NCI-H2227 (cell line): ENCODE measurements at regions not wholly inside any gene's neighbourhood (a gene's known extent, or its start where the extent isn't known, plus 50 kb on each side); places are given as distances from the start of the nearest gene placed in this dataset.

Experiments used
- DNase-seq: peaks from one replicate; lab custom pipeline; 2025; ENCODE audit not compliant: unreplicated experiment; lab: John Stamatoyannopoulos, UW

DNA sequence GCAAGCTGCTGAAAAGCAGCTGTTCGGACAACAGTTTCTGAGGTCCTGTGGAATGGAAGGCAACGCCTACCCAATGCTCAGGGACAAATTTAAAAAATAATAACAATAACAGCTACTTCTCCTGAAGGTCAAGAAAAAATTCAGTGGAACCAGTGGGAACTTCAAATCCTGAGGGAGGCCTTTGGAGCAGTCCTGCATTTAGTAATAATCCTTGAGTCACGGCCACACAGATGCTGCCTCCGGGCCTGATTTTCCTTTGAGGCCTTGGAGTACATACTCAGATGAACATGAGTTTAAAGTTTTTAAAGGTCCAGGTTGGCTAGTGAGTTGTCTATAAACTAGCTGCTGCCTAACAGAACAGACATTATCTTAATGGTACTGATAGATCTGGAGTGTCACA lies 268.0 kb downstream of the MSRB3 start:
- DNase-seq, result no peak

DNA sequence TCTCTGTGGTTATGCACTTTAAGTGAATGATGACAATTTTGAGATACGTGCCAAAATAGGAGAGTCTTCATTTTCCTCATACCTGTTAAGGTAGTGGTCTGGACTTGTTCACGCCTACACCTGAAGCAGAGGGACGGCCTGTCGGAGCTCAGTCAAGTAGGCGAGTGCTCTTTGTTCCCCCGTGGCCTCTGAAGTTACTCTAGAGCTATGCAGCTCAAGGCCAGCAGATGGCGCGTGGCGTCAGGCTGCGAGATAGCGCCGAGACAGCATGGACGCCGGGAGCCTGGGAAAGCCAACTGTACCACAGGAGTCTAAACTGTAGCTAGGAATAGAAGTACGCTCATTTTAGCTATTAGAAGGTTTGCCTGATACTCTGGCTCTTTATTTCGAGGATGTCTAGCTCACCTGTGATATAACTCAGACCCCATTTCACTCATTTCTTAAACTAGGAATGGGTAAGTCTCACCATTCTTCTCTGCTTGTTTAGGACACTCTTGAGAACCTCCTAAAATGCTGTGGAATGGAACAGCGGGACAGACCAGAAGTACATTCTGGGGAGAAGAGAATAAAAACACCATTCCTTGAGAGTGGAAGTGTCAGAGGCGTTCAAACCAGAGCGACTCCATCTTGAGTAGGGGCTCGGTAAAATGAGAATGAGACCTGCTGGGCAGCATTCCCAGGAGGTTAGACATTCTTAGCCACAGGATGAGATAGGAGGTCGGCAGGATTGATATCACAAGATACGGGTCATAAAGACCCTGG lies 267.4 kb upstream of the HMGA2 start:
- peak; percentile 79 for DNase-seq

DNA sequence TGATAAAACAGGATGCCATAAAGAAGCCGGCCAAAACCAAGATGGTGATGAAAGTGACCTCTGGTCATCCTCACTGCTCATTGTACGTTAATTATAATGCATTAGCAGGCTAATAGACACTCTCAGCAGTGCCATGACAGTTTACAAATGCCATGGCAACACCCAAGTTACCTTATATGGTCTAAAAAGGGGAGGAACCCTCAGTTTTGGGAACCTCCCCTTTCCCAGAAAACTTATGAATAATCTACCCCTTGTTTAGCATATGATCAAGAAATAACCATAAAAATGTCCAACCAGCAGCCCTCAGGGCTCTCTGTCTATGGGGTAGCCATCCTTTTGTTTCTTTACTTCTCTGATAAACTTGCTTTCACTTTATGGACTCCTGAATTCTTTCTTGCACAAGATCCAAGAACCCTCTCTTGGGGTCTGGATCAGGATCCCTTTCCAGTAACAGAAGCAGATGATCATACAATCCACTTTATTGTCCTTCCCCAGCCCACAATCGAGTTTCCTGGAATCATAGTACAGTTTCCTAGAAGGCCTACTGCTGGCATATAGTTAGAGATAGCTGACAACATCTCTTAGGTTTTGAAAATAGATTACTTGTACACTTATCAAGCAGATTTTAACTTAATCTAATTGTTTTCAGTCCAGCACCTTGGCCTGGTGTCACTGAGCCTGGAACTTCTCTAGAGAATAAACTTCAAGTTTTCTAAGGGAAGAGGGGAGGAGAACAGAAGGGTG lies 266.7 kb upstream of the HMGA2 start:
- DNase-seq, result no peak

DNA sequence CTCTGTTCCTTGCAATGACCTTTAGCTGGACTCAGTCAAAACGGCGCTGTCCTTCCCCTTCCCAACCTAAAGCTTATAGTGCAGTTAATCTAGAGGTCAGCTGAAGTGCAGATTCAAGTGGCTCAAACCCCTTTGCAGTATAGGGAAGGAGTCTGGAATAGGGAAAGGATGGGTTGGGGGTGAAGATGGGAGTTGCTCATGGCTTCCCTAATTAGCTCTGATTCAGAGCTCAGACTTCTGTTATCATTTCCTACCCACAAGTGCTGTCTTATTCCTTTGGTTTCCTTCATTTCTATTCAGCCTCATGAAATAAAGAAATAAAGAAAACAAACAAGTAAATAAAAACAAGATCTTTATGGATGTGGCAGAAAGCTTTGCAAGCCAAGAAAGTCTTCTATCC lies 264.0 kb upstream of the HMGA2 start:
- DNase-seq, result no peak

DNA sequence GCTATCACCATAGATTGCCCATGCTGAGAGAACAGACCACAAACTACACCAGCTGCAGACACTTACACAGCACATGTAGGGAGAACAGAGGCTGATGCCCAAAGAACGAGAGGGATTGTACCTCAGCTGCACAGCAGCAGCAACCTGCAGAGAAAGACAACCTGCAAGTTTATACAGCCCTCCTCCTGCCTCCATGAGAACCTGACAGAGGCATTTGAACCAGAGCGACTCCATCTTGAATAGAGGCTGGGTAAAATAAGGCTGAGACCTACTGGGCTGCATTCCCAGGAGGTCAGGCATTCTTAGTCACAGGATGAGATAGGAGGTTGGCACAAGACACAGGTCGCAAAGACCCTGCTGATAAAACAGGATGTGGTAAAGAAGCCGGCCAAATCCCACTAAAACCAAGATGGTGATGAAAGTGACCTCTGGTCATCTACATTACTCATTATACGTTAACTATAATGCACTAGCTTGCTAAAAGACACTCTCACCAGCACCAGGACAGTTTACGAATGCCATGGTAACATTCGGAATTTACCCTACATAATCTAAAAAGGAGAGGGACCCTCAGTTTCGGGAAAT lies 262.4 kb upstream of the HMGA2 start:
- no peak for DNase-seq

DNA sequence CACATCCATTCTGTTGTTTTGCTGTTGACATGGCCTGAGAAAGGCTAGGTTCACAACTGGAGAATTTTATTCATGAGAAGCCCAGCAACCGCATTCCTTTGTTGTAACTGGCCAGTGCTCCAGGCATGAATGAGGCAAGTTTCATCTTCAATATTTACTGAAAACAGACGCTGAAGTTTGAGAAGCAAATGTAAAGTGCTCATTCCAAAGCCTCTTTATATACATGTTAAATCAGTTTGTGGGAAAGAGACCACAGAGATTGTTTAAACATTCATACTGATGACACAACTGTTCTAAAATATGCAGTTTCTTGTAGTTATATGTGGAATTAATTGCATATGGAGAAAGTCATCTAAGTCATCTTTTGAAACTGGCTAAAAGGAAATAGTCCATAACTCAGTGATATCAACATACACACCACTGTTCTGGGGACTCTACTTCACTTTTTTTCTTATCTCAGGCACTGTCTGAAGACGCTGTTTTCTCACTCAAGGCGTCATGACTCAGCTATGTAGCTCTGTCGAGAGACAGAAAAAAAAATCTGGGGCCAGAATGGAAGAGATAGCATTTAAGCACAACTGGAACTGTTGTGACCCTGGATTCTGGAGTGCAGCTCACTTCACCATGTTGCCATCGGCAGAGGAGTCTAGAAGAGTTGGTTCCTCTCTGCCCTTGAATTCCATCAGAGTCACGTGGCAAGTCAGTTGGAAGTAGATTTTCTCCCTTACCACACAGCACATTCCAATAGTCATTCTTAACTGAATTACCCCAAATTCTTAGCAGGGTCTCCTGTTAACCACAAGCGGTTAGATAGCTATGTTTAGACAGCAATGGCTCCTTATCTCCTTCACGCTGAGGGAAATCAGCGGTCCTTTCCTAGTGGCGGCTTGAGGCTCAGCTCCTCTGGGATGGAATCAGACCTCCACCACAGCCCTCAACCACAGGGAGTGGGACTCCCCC lies 258.4 kb upstream of the HMGA2 start:
- no peak for DNase-seq

DNA sequence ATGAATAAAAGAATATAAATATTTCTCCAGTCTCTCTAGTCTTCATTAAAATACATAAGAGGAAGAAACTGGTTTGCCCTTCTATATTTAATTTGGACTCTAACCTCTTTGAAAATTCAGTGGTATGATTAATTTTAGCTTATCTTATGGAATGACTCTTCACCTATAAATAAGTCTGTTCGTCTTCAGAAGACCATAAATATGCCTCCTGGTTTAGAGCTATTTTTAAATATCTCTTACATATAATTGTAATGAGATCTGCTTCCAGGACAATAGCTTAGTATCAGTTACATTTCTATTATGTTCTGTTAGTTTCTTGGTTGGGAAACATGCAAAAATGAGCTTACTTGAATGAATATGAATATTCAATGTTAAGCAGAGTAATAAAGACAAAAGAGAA lies 257.5 kb upstream of the HMGA2 start:
- DNase-seq, result no peak

DNA sequence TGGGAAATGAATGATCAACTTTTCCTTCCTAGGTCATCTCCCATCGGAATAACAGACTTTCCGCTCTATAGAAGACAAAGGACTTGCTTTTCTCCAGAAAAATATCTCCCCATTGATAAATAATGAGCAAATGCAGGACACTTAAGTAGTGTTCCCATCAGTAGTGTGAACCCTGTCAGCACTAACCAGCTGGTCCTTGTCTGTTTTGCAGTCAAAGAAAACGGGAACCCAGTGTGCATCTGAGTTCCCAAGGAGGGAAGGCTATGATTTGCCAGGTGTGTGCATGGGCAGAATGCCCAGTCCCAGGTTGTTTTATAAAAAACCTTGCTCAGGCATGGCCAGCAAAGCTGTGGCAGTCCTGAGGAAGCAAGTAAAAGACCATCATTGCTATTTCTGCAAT lies 256.5 kb upstream of the HMGA2 start:
- DNase-seq, result no peak

DNA sequence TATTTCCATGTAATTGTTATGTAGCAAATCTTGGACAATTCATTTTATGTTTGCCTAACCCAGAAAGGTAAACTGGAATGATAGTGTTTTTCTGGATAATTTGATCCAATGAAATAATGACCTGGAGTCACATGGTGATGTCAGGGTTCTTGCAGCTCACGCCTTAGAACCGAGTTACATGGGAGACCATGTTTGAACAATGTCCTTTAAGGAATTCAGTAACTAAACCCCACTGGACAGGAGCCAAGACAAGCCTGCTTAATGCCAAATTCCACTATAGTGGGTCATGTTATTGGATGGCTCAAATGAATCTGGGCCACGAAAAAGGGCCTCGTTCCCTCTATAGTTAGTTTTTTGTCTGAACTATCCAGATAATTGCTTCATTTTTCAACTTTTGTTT lies 255.8 kb upstream of the HMGA2 start:
- DNase-seq, result no peak

DNA sequence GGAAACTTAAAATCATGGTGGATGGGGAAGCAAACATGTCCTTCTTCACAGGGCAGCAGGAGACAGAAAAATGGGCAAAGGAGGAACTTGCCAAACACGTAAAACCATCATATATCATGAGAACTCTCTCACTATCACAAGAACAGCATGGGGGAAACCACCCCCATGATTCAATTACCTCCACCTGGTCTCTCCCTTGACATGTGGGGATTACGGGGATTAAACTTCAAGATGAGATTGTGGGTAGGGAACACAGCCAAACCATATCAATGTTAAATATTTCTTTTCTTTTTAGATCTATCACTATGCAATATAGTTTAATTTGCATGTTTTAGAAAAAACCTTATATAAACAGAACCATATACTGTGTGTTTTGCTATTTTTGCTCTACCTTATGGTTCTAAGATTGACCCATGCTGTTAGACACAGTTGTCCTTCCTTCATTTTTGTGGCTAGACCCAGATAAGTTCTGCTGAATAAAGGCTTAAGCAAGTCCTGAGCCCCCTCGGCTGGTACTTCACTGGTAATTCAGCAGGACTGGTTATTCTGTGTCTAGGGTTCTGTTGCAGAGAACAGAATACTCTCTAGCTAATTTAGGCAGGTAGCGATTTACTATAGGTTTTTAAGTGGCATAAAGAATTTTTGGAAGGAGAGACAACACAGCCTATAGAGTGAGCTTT lies 253.7 kb upstream of the HMGA2 start:
- DNase-seq, result no peak

DNA sequence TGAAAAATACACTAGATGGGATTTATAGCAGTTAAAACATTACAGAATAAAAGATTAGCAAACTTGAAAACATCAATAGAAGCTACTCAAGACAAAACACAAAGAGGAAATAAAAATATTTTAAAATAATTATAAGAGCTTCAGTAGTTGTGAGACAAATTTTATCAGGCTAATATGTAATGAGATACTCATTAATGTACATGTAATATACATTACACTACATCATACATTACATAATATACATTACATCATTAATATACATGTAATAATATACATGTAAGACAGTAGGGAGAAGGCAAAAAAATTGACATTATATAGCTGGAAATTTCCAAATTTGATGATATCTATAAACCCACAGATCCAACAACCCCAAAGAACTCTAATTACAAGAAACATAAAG lies 249.4 kb upstream of the HMGA2 start:
- DNase-seq, result no peak

DNA sequence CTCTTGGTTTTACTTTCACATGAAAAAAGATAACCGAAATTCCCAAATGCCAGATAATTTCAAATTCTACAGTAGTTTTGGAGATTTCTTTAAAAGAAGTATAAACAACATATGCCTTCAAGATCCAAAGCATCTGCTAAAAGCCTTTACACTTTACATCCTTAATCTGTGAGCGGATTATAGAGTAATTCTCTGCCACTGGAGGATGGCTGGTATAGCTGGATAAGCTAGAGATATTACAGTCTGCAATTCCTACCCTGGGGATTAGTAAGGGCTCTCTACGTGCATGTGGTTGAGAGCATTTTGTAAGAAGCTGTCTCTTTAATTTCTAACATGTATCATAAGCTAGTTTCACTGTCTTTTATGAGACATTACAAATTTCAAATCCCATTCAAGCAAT lies 240.3 kb upstream of the HMGA2 start:
- DNase-seq, result no peak

DNA sequence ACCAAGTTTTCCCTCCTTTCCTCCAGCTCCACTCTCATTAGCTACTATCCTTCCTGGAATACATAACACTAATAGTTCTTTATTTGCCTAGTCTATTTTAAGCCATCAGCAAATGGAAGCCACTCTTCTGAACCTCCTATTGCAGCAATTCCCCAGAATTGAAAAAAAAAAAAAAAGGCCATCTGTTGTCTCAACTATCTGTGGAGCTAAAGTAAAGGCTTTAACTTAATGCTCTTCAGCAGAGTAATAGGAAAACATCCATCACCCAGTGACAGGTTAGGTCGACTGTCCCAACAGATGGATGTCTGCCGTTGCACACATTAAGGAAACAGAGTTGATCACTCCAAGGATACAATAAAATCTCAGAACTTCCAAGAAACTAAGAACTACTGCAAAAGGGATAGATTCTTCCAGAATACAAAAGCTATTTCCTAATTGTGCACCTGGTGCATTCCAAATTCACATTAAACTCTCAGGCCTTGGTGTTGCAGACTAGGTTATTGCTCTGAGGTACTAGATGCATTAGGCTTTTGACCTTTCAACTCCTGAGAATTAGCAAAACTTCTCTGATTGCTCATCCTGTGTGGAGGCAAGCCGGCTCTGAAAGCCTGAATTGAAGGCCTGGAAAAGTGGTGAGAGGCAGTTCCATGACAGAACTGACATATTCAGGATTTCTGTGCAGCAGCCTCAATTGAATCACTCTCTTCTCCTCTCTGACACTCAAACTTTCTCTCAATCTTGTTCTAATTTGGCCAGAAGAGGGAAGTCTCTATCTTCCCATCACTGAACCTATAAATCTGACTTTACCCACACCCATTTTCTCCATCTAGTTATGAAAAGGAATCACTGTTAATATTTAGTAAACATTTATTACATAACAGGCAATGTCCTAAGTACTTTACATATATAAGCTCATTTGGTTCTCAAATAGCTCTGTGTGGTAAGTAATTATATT lies 238.4 kb upstream of the HMGA2 start:
- DNase-seq, result peak; percentile 15

DNA sequence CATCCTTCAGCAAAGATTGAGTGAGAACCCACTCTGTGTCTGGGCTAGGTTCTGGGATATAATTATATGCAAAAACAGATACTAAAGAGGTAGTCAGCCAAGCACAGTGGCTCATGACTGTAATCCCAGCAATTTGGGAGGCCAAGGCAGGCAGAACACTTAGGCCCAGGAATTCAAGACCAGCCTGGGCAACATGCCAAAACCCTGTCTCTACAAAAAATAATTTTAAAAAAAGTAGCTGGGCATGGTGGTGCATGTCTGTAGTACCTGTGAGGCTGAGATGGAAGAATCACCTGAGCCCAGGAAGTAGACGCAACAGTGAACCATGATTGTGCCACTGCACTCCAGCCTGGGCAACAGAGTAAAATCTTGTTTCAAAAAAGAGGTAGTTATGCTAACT lies 237.5 kb upstream of the HMGA2 start:
- no peak for DNase-seq

DNA sequence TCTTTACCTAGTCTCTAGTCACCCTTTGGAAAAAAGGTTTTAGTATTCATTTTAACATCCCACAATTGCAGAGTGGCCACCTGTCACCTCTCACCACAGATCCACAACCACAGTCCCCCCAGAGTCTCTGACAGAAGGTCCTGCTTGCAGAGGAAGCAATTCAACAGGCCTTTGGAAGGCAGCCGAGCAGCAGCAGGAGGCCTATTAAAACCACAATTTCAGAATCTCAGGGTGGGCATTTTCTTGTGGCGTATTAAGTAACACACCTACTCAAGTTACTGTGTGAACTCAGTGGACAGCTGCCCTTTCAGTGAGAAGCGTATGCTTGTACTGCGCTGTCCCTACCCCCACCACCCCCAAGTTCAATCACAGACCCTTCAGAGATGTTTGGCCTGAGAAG lies 234.0 kb upstream of the HMGA2 start:
- no peak for DNase-seq

DNA sequence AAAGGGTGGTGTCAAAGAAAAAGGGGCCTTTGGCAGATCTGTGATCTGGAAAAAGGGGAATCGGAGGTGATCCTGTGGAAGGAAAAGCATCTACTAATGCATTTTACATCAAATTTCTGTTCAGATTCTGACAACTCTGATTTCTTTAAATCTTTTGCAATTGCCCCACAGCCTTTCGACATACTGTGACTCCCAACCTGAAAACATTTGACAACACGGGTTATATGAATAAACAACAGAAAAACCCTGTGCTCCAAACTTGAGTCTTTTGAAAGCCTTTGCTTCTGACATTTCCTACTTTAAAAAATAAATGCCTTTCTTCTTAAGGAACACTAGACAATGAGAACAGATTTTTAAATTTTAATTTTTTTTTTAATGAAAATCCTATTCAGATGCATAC lies 231.9 kb upstream of the HMGA2 start:
- DNase-seq, result no peak

DNA sequence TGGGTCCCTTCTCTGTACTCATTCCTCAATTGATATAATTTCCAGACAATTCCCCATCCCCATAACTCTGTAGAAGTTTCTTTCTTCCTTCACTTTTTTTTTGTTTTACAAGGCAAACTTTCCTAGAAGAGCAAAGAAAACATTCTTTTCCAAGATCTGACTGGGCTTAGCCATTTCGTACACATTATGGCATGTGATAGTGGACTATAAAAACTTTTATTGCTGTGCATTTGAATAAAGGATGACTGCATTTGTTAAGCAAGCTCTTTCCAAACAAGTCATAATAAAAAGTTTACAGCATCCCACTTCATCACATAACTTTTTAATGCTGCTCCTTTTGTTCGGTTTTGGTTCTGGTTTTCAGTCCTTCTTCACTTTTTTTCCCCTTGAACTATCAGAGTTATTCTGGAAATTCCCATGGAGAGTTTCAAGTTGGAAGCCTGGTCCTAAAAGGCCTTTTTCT lies 231.0 kb upstream of the HMGA2 start:
- DNase-seq, result no peak

DNA sequence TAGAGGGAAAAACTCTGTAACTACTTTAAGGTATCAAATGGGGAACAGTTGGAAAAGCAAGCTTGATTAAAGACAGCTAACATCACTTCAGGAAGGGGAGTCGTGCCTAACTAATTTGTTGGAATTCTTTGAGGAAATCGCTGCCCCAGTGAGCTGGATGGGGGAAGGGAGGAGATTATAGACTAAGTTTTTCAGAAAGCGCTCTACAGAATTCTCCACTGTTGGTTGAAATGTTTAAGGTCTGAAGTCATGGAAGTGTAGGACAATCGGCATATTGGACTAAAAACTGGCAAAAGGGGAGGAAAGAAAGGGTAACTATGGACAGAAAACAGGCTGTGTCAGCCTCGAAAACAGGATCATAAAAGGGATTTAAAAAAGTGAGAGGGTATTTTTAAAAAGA lies 229.9 kb upstream of the HMGA2 start:
- DNase-seq, result no peak

DNA sequence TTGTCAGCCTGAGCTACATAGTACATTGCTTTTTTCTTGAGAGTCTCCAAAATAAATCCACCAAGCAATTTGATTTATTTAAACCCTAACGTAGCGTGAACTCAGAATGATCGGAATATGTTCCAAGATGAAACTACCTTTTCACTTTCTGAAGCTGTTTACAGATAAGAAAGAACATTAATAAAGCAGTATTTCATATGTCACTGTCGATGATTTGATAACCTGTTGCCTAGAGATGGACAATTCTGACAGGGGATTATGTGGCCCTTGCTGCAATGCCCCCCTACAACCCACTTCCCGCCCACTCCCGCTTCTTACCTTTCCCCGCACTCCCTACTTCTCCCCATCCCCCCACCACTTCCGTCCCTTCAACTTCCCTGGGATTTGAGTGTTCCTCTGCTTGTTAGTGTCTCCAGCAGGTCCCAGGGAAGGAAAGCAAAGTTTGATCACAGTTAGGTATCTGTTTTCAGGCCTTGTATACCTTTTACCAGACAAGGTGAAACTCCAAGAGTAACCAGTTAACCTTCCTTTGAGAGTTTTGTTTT lies 229.2 kb upstream of the HMGA2 start:
- DNase-seq, result no peak
